Cardiac muscle cell (in vitro differentiated cells and primary cell): ENCODE measurements at regions not wholly inside any gene's neighbourhood (a gene's known extent, or its start where the extent isn't known, plus 50 kb on each side); places are given as distances from the start of the nearest gene placed in this dataset.

Source experiments
- DNase-seq, 2 donors: peaks; one replicate each; pipeline versions ENCODE4 v3.0.0 to v3.0.0-alpha.2; 2010 to 2017; ENCODE audit warnings: low read depth in 1 of 2, low spot score in 1 of 2
- H3K27ac ChIP-seq: fragments of 200-600 bp; sonication (generic); 2 replicates; pipeline ENCODE4 v1.5.1; 2016
- H3K27me3 ChIP-seq: fragments of 200-600 bp; sonication (generic); 2 replicates; pipeline ENCODE4 v1.6.0; 2016; ENCODE audit warnings: control low read depth
- H3K36me3 ChIP-seq: fragments of 200-600 bp; sonication (generic); 2 replicates; pipeline ENCODE4 v1.5.1; 2016; ENCODE audit warnings: control low read depth
- H3K4me1 ChIP-seq: fragments of 200-600 bp; sonication (generic); 2 replicates; pipeline ENCODE4 v1.8.1; 2017; ENCODE audit warnings: low read depth, mild to moderate bottlenecking, mixed run types
- H3K4me3 ChIP-seq: fragments of 200-600 bp; sonication (generic); 2 replicates; pipeline ENCODE4 v1.5.1; 2016; ENCODE audit warnings: mild to moderate bottlenecking
- H3K9me3 ChIP-seq: fragments of 200-600 bp; sonication (generic); 2 replicates; pipeline ENCODE4 v1.5.1; 2017; ENCODE audit warnings: low read depth, mild to moderate bottlenecking, control low read depth
- CTCF ChIP-seq: IDR thresholded peaks from 2 replicates; pipeline ENCODE4 v1.5.1; 2012; ENCODE audit warnings: low read depth, mild to moderate bottlenecking, low read length

DNA sequence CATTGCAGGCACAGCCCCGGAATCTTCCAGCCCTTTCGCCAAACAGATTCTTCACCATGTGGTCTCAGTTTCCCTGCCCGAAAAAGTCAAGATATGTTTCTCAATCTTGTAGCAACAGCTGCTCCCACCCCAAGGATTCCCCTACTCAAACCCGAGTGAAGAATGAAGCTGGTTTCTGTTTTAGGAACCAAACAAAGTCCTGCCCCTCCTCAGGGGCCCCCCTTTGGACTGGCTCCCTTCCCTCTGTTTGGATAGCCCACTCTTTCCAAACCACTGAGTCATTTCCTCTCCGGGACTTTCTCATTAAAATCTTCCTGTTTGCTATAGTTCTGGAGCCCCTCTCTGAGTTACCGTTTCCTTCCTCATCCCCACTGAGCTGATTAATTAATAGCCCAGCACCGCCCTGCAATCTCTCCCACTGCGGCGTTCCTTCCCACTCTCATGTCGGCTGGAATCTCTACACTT lies 100.9 kb downstream of the TSEN15 start:
- TF ChIP-seq CTCF = no peak
- Histone ChIP-seq H3K27me3 (no peaks in the 10 kb centered on the region), H3K27ac (no peak overlapping the region), H3K36me3 (no peaks in the 10 kb centered on the region), H3K9me3 (no peaks in the 10 kb centered on the region), H3K4me3 (no peak overlapping the region), H3K4me1 (no peaks in the 10 kb centered on the region)
- peak in 1 of 2 donors; percentile 70 for DNase-seq

DNA sequence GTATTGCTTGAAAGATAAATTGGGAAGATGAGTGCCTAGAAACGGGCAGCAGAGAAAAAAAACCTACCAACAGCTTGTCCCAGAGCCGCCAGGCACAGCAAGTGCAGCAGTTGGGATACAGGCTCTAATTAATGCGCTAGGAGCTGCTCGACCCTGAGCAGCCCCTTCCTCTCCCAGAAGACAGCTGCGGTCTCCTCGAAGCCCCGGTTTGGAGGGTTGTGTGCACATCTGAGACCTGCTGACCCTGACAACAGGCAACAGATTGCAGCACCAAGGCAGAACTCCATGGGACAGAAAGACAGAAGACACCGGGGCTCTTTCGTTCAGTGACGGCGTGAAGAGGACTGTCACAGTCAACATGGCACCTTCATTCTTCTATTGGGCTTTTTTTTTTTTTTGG lies 101.4 kb downstream of the TSEN15 start:
- TF ChIP-seq CTCF = no peak
- Histone ChIP-seq H3K36me3 (no peaks in the 10 kb centered on the region), H3K4me3 (no peak overlapping the region), H3K27ac (no peak overlapping the region), H3K9me3 (no peaks in the 10 kb centered on the region), H3K4me1 (no peaks in the 10 kb centered on the region), H3K27me3 (no peaks in the 10 kb centered on the region)
- no peak for DNase-seq

DNA sequence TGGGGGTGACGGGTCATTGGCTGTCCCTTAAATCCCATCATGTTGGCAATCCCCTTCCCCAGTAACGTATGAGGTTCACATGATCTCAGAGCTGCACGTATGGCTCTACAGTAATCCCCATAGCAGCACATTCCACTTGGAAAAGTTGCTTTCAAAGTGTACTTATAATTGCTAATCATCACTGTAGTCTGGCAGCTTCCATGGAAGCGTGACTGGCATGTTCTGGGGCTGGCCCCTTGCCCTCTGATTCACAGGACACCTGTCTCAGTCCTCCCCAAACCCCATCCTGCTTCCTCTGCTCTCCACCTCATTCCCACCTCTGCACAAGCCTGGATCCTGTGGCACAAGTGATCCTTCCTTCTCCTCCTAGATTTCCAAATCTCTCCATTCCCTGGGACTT lies 102.2 kb downstream of the TSEN15 start:
- no peak for DNase-seq
- Histone ChIP-seq H3K4me3 (no peak overlapping the region), H3K27me3 (no peaks in the 10 kb centered on the region), H3K9me3 (no peaks in the 10 kb centered on the region), H3K27ac (no peak overlapping the region), H3K4me1 (no peaks in the 10 kb centered on the region), H3K36me3 (no peaks in the 10 kb centered on the region)
- no peak for TF ChIP-seq CTCF

DNA sequence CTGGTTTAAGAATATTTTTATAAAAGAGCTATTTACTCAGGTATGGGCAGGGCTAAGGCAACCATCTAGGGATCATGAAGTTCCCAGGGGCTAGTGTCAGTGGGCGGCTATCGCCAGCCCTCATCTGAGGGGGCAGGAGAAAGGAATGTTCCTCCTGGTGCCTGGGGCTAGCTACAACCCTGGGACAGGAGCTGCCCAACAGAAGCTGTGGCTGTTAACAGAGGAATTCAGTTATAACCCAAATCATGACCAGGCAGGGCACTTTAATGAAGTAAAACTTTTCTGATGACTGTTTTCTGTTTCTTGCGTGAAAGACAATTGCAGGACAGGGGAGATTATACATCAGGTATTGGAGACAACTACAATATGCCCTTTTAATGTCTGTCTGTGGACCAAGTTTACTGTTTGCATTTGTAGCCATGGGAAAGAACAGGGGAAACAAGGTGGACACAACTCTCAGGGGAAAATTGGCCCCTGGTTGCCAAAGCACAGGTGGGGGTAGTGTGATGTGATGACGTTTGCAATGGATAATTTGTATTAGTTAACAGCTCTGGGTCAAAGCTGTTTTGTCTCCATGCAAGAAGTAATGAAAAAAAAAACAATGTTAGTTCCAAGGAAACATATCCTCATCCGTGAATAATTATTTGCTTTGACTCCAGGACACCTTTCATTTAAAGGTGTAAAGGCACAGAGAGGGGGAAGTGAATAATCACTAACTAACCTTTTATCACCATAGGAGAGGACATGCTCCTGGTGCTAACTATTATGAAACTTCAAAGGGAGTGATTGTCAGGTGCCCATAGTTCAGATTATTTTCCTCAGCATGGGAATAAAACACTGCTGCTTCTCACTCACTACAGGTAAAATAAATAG lies 105.2 kb downstream of the TSEN15 start:
- DNase-seq = peak in 1 of 2 donors; percentile 18

DNA sequence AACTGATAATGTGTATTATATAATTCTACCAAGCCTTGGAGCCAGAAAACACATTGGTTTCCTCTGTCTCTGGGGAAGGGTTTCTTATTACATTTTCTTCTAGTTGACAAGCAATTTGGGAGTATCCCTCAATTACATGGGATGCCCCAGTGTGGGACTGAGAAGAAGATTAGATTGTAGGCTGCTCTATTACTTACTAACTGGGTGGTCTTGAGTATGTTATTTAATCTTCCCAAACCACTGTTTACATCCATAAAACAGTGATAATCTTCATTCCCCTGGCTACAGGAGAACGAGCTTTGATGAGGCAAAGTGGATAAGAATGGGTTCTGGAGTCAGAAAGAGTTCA lies 105.8 kb downstream of the TSEN15 start:
- Histone ChIP-seq H3K36me3 (no peaks in the 10 kb centered on the region), H3K4me3 (no peak overlapping the region), H3K27me3 (no peaks in the 10 kb centered on the region), H3K4me1 (no peaks in the 10 kb centered on the region), H3K9me3 (no peaks in the 10 kb centered on the region), H3K27ac (no peak overlapping the region)
- no peak for DNase-seq
- TF ChIP-seq CTCF = no peak

More for the DNA sequence above, 105.2 kb downstream of the TSEN15 start:
- Histone ChIP-seq H3K27me3 (no peaks in the 10 kb centered on the region), H3K9me3 (no peaks in the 10 kb centered on the region), H3K36me3 (no peaks in the 10 kb centered on the region), H3K4me1 (no peaks in the 10 kb centered on the region), H3K27ac (no peak overlapping the region), H3K4me3 (no peak overlapping the region)
- TF ChIP-seq CTCF = no peak
